Loucy (cell line): ENCODE measurements at regions not wholly inside any gene's neighbourhood (a gene's known extent, or its start where the extent isn't known, plus 50 kb on each side); places are given as distances from the start of the nearest gene placed in this dataset.

ENCODE experiments used
- H2AFZ ChIP-seq: fragments of 200-600 bp; sonication (generic); 2 replicates; pipeline ENCODE4 v1.6.0; 2016; ENCODE audit warnings: antibody characterized with exemption, mild to moderate bottlenecking, low read length, moderate library complexity
- H3F3A ChIP-seq: fragments of 200-600 bp; 2 replicates; pipeline ENCODE4 v1.6.0; 2016; ENCODE audit warnings: antibody characterized with exemption, low read depth, mild to moderate bottlenecking
- H3K27me3 ChIP-seq: fragments of 200-600 bp; sonication (generic); 2 replicates; pipeline ENCODE4 v1.6.1; 2014; ENCODE audit warnings: low read length, mild to moderate bottlenecking; ENCODE audit not compliant: insufficient read depth, poor library complexity, severe bottlenecking
- H3K36me3 ChIP-seq: fragments of 200-600 bp; sonication (generic); 2 replicates; pipeline ENCODE4 v1.6.1; 2016; ENCODE audit warnings: low read length; ENCODE audit not compliant: insufficient read depth
- H3K4me1 ChIP-seq: fragments of 200-600 bp; sonication (generic); 2 replicates; pipeline ENCODE4 v1.5.1; 2014; ENCODE audit warnings: low read length, mild to moderate bottlenecking; ENCODE audit not compliant: insufficient read depth, poor library complexity, severe bottlenecking
- H3K4me2 ChIP-seq: fragments of 200-600 bp; sonication (generic); 2 replicates; pipeline ENCODE4 v1.6.0; 2014; ENCODE audit warnings: antibody characterized with exemption, low read length, low read depth, mild to moderate bottlenecking; ENCODE audit not compliant: poor library complexity, severe bottlenecking
- H3K4me3 ChIP-seq: fragments of 200-600 bp; sonication (generic); 2 replicates; pipeline ENCODE4 v1.5.1; 2014; ENCODE audit warnings: low read length, mild to moderate bottlenecking, mixed read lengths; ENCODE audit not compliant: poor library complexity, severe bottlenecking
- H3K79me2 ChIP-seq: fragments of 200-600 bp; sonication (generic); 2 replicates; pipeline ENCODE4 v1.6.1; 2014; ENCODE audit warnings: low read length; ENCODE audit not compliant: insufficient read depth
- H3K9ac ChIP-seq: fragments of 200-600 bp; sonication (generic); 2 replicates; pipeline ENCODE4 v1.6.0; 2014; ENCODE audit warnings: mild to moderate bottlenecking, low read depth, low read length, moderate library complexity; ENCODE audit not compliant: poor library complexity, severe bottlenecking
- H3K9me2 ChIP-seq: fragments of 200-600 bp; sonication (generic); replicated peaks from 2 replicates; pipeline ENCODE4 v1.6.1; 2016; ENCODE audit warnings: low read depth, low read length, mixed read lengths
- H3K9me3 ChIP-seq: fragments of 200-600 bp; sonication (generic); 2 replicates; pipeline ENCODE4 v1.6.1; 2014; ENCODE audit warnings: mild to moderate bottlenecking, antibody characterized with exemption, low read length, low read depth; ENCODE audit not compliant: insufficient read depth
- H4K20me1 ChIP-seq: fragments of 200-600 bp; sonication (generic); 2 replicates; pipeline ENCODE4 v1.6.0; 2014; ENCODE audit warnings: antibody characterized with exemption, low read length, mild to moderate bottlenecking; ENCODE audit not compliant: insufficient read depth, poor library complexity, severe bottlenecking
- CTCF ChIP-seq: fragments of 200-600 bp; sonication (generic); conservative IDR thresholded peaks from 2 replicates; pipeline ENCODE4 v1.5.1; 2014; ENCODE audit warnings: mild to moderate bottlenecking, antibody characterized with exemption, low read length
- EZH2phosphoT487 ChIP-seq: fragments of 200-600 bp; IDR thresholded peaks from 2 replicates; pipeline ENCODE4 v1.6.1; 2018; ENCODE audit warnings: antibody characterized with exemption, mild to moderate bottlenecking, moderate library complexity, borderline replicate concordance

- TF ChIP-seq EZH2phosphoT487: no peak
- TF ChIP-seq CTCF: no peak
- H2AFZ ChIP-seq: no peak overlapping the region
Observed at GRCh38 chr2:120439637-120440384, 93.9 kb downstream of the INHBB start.

GRCh38 chr2:120440521-120441350, 94.8 kb downstream of the INHBB start:
- Histone ChIP-seq H3K9me3 (no peaks in the 10 kb centered on the region), H3K27me3 (no peaks in the 10 kb centered on the region), H3F3A (no peaks in the 10 kb centered on the region), H3K4me1 (no peaks in the 10 kb centered on the region), H3K36me3 (no peaks in the 10 kb centered on the region), H2AFZ (no peak overlapping the region), H3K79me2 (no peaks in the 10 kb centered on the region), H3K4me3 (no peak overlapping the region), H3K4me2 (no peak overlapping the region), H4K20me1 (no peaks in the 10 kb centered on the region), H3K9me2 (no peaks in the 10 kb centered on the region), H3K9ac (no peak overlapping the region)
- TF ChIP-seq CTCF: no peak
- no peak for TF ChIP-seq EZH2phosphoT487

More at GRCh38 chr2:120439637-120440384, 93.9 kb downstream of the INHBB start:
- no peak overlapping the region for H3K4me2 ChIP-seq
- no peaks in the 10 kb centered on the region for H3K27me3 ChIP-seq
- no peak overlapping the region for H3K9ac ChIP-seq
- H3K4me1 ChIP-seq: no peaks in the 10 kb centered on the region
- H3K79me2 ChIP-seq: no peaks in the 10 kb centered on the region
- H3F3A ChIP-seq: no peaks in the 10 kb centered on the region
- no peaks in the 10 kb centered on the region for H3K9me2 ChIP-seq
- no peak overlapping the region for H3K4me3 ChIP-seq
- no peaks in the 10 kb centered on the region for H4K20me1 ChIP-seq
- no peaks in the 10 kb centered on the region for H3K9me3 ChIP-seq
- no peaks in the 10 kb centered on the region for H3K36me3 ChIP-seq

GRCh38 chr2:120441351-120441700, 95.4 kb downstream of the INHBB start:
- no peak for TF ChIP-seq EZH2phosphoT487
- TF ChIP-seq CTCF: no peak

More at GRCh38 chr2:120441351-120441700, 95.4 kb downstream of the INHBB start:
- Histone ChIP-seq H3K4me1 (no peaks in the 10 kb centered on the region), H2AFZ (no peak overlapping the region), H3K4me2 (no peak overlapping the region), H3K79me2 (no peaks in the 10 kb centered on the region), H3K9ac (no peak overlapping the region), H3K4me3 (no peak overlapping the region), H3K9me2 (no peaks in the 10 kb centered on the region), H3K36me3 (no peaks in the 10 kb centered on the region), H3F3A (no peaks in the 10 kb centered on the region), H3K9me3 (no peaks in the 10 kb centered on the region), H3K27me3 (no peaks in the 10 kb centered on the region), H4K20me1 (no peaks in the 10 kb centered on the region)
